ENCODE measurements at regions not wholly inside any gene's neighbourhood (a gene's known extent, or its start where the extent isn't known, plus 50 kb on each side); places are given as distances from the start of the nearest gene placed in this dataset.

DNA sequence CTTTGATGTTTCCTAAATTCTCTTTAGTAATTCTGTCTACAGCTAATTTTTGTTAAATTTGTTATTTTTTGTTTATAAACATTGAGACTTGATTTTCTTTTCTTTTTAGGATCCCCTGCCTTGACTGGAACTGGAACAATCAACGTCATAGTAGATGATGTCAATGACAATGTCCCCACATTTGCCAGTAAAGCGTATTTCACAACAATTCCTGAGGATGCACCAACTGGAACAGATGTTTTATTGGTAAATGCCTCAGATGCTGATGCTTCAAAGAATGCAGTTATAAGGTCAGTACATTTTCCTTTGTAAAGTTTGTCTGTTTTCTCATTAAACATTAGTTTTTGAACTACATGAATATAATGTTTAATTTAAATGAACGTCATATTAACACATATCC is 119.4 kb downstream of the FAT4 start:
- no peak for DNase-seq (ENCODE audit: low spot score)

DNA sequence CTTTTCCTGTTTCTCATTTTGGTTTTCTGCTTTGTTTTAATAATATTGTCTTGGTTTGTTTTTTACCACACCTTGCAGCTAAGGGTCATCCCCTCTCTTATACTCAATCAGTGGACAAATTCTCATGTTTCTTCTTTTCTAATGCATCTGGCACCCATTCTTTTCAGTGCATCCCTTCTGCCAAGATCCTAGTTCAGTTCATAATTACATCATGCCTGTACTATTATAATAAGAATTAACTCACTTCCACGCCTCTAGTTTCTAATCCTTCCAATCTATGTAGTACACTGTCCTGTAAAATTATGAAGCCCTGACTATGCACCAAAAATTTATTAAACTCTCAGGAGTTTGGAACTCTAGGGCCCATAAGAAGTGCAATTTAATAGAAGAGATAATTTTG is 126.1 kb downstream of the FAT4 start:
- no peak for DNase-seq (ENCODE audit: low spot score)

DNA sequence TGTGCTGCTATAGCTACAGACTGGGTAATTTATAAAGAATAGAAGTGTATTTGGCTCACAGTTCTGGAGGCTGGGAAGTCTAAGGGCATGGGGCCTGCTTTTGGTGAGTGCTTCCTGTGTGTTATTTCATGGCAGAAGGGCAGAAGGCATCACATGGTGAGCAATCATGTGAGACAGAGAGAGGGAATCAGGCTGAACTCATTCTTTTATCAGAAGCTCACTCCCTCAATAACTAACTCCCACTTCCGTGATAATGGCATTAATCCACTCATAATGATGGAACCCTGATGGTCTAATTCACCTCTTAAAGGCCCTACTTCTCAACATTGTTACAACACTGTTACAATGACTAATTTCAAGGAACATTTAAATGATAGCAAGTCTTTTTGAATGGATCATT is 129.4 kb downstream of the FAT4 start:
- DNase-seq (ENCODE audit: low spot score), result no peak

DNA sequence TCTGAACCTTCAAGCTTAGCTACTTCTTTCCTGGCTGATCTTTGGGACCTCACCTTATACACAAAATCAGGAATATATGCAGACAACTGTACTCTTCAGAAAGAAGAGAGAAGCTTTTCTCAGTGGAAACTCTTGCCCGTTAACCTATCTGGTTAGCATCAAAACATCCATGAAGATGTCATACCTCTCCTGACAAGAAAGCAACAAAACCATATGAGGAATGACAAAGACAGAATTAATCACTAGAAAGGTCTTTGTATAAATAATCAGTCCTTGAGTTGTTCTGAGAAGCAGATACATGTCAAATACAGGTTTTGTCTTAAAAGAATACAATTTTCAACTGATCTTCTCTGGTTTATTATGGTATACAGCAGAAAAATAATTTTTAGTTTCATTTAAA is 130.8 kb downstream of the FAT4 start:
- no peak for DNase-seq (ENCODE audit: low spot score)

DNA sequence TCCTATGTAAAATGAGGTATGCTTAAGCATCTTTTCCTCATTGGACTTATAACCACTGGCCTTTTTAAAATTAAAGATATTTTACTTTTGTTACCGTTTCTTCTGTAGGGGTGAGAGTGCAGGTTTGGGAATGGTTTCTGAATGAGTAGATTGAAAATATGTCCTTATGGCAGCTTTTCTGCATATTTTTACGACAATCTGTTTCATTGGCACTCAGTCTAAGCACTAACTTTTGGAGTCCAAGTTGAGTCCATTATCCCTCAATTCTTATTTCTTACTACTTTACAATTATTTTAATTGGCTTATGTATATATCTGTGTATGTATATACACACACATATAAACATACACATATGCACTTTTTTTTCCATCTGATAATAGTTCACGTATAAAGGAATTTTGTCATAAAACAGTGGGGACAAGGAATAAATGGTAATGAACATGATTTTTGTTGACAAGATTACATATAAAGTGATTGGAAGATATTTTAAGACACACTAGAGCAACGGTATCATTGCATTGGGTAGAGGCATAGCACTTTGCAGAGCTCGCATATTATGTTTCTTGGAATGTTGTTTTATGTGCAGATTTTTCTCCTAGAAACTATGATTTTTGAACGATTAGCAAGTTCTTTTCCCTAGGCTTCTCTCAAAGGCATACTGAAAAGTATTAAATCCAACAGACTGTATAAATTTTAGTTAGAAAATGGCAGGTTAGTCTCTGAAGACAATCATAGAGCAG is 133.0 kb downstream of the FAT4 start:
- no peak for DNase-seq (ENCODE audit: low spot score)

DNA sequence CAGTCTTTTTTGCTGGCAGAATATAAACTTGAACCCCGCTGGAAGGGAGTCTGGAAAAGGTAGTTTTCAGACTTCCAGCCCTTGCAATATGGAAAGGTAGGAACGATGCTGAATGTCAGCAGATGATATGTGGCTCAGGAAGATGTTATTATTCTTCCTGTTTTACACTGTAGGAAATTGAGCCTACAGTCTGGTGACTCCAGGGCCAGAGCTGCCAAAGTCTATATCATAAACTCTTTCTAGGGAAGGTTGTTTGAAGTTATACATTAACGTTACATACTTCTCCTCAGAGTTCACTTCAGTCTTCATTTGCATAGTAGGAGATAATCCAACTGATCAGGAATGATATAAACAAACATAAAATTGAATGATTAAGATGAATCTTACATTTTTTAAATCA is 141.3 kb downstream of the FAT4 start:
- no peak for DNase-seq (ENCODE audit: low spot score)

DNA sequence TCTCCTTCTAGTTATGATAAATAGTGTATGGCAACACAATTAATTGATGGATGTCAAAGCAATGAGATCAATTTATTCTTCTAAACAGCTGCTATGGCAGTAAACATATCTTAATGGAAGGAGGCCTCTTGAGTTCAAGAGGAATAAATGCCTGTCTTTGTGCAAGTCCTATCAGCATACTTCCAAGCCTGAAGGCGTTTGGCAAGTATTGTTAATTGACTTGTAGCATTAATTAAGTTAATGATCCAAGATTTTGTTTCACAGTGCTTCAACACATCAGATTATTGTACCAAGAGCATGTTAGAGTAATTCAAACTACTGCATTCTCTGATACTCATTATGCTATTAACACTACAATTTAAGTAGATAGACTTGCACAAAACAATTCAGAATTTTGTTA is 144.8 kb downstream of the FAT4 start:
- DNase-seq (ENCODE audit: low spot score), result no peak

DNA sequence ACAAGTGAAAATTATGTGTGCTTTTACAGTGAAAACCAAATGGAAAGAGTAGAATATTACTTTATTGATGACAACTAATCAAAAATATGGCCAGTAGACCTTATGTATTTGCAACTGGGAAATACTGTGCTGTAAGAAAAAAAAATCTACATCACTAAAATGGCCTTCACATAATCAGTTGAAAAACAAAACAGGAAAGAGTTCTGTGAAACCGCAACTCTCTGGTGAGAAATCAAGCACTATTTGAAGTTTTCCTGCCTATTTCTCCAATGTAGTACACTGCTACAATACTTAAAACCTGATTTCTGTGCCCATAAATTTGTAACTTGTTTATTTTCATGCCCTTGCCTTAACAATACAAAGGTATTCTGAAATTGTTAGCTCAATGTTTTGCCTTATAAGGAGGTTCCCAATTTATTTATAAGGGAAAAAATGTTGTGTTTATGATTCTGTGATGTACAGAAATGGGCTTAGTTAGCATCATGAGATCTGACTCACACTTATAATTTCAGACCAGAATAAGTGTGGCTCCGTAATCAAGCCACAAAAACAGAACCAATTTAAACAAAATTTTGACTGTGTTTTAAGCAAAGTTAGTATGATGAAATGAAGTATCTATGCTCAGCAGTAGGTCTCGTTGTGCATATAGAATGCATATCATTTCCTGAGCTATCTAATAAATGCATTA is 147.1 kb downstream of the FAT4 start:
- no peak for DNase-seq (ENCODE audit: low spot score)

DNA sequence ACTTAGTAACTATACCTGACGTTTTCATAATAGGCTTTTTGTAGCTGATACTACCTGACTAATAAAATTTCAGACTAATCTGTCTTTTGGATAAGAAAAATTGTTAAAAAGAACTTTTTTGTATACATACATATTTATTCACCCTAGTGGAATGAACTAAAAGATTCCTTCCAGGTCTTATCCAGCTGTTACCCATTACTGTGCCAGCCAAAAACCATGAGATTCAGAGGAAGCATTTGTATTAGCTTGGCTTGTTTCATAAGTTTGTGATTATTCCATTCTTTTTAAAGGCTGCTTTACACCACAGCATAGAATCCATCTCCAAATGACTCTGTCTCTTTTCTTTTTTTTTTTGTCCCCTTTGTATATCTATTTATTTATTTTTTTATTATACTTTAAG is 149.4 kb downstream of the FAT4 start:
- DNase-seq (ENCODE audit: low spot score), result no peak

DNA sequence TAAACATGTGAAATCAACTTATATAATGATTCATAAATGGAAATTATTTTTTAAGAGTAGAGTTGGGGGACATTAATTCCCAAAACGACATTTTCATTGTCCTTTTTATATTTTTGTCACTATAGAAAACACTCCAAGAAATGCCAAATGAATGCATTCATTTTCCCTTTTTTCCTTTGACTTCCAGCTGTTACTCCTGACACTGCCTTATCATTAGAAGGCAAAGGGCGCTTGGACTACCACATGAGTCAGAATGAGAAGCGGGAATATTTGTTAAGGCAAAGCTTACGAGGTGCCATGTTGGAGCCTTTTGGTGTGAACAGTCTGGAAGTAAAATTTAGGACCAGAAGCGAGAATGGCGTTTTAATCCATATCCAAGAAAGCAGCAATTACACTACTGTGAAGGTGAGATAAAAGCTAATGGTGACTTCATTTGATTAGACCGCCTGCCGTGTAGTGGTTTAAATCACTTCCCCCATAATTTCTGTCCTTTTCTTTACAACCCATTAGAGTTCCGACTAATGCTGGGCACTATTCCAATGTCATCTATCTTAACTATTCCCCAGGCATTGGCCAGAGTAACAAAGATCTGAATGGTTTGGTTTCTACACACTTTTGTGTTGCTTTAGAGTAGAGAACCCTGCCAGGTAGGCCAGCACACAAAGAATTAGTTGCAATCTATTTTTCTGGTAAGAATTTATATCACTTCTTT is 166.7 kb downstream of the FAT4 start:
- DNase-seq (ENCODE audit: low spot score), result no peak

DNA sequence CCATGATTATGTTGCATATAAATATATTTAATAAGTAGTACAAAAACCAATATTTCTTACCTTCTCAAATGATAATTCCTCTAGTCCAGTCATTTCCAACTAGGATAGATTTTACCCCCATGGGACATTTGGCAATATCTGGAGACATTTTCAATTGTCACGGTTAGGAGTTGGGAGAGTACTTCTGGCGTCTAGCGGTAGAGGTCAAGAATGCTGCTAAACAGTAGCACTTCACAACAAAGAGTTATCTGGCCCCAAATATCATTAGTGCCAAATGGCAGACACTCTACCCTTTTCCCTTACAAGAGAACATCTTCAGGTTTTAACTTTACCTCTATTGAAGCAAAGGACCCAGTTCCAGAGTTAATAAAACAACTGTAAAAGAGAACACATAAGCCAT is 168.1 kb downstream of the FAT4 start:
- DNase-seq (ENCODE audit: low spot score), result no peak

DNA sequence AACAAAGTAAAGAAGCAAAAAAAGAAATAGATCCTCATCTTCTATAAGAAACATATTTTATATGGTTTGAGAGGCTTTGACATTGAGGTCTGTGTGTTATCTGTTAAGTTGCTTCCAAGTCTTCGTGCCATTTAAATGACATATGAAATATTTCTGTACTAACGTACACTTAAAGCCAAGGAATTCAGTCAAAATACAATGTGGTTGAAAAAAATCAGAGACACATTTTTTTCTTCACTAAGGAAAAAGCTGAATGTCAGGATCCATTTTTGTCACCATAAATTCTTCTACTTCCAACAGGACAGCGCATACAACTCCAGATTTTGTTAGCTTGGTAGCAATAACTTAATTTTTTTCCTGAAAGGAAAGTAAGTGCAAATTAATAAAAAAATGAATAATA is 168.5 kb downstream of the FAT4 start:
- DNase-seq (ENCODE audit: low spot score), result no peak

DNA sequence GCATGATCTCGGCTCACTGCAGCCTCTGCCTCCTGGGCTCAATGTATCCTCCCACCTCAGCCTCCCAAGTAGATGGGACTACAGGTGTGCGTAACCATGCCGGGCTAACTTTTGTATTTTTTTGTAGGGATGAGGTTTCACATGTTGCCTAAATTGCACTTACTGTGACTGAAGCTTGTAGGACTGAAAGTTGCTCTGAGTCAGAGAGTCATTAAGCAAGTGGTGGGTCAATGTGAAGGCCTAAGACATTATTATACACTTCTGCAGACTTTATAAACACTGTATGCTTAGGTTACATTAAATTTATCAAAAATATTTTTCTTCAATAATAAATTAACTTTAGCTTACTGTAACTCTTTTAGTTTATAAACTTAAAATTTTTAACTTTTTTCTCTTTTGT is 170.2 kb downstream of the FAT4 start:
- DNase-seq (ENCODE audit: low spot score), result no peak

DNA sequence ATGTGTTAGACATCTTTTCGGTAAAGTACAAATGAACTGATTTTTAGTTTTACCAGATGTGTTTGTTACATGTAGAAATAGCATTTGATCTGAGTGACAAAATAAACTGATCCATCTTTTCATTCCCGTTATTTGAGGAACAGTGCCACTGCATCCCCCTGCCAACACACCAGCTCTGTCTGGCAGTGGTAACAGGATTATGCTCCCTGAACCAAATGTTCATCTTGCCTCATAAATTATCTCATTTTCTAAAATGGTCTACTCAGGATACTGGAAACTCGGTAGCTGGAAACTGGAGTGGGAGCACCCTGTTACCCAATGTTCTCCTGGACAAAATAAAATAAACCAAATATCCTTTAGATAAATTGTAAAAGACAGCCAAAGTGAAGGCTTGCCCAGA is 171.6 kb downstream of the FAT4 start:
- DNase-seq (ENCODE audit: low spot score), result no peak

DNA sequence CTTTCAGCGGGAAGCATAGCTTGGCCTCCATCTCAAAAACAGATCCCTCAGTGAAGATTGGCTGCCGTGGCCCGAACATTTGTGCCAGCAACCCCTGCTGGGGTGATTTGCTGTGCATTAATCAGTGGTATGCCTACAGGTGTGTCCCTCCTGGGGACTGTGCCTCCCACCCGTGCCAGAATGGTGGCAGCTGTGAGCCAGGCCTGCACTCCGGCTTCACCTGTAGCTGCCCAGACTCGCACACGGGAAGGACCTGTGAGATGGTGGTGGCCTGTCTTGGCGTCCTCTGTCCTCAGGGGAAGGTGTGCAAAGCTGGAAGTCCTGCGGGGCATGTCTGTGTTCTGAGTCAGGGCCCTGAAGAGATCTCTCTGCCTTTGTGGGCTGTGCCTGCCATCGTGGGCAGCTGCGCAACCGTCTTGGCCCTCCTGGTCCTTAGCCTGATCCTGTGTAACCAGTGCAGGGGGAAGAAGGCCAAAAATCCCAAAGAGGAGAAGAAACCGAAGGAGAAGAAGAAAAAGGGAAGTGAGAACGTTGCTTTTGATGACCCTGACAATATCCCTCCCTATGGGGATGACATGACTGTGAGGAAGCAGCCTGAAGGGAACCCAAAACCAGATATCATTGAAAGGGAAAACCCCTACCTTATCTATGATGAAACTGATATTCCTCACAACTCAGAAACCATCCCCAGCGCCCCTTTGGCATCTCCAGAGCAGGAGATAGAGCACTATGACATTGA is 175.4 kb downstream of the FAT4 start:
- no peak for DNase-seq (ENCODE audit: low spot score)

DNA sequence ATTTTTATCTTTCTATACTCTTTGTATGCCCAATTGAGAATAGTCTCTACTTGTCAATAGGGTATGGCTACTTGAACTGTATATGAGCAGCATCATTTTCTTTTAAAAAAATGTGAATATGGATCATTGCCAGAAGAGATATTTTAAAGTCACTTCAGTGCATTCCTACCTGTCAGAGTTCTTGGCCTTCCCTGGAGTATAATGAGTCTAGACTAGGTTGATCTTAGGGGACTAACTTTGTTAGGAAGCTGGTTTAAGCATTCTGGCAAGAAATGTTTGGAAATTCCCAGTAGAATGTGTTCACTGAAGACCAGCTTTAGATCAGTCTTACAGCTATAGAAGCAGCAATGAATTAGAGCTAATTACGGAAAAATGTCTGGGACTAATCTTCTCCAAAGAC is 178.2 kb downstream of the FAT4 start:
- no peak for DNase-seq (ENCODE audit: low spot score)

DNA sequence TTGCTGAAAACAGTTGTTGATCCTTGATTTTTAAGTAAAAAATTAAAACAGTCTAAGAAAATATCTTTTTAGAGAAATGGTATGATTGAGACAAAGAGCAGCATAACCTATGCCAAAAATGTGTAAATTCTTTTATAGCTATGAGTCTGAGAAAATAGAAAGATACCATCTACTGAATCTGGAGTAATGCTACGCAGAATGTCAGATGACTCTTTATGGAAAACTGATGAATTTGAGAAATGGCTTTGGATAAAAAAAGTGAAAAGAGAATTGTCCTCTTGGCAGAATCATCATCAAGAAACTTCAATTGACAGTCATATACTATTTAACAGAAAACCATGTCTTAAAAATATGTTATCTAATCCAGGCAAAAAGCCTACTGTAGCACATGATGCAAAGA is 183.1 kb downstream of the FAT4 start:
- no peak for DNase-seq (ENCODE audit: low spot score)

DNA sequence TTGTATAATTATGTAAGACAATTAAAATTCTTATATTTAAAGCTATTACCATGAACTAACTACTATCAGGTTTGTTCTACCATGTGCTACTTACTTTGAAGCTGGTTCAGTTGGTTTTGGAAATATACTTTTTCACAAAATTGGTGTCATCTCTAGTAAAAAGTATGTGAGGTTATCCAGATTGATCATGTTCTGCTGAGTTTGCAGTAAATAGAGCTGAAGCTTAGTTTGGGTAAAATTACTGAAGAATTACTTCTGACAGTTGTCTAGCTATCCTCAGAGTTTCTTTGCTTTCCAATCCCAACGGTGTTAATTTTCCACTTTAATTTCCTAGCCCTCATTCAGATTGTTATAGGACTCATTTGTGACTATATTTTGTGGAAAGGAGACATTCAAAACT is 184.2 kb downstream of the FAT4 start:
- no peak for DNase-seq (ENCODE audit: low spot score)

DNA sequence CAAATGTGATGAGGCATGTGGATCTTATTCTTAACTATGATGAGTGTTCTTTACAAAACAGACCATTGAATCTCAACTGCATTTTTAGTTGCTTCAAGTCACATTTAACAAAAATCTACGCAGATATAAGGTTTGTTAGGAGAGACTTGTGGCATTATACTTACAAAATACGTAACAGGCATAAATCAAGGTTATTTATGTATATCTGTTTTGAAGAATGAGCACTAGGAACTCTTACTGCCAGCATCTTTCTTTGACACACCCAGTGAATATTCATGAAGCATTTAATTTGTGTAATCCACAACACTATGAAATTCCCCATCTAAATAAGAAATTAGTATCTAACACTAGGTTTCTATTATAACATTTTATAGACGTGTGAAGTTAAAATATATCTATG is 186.3 kb downstream of the FAT4 start:
- no peak for DNase-seq (ENCODE audit: low spot score)

DNA sequence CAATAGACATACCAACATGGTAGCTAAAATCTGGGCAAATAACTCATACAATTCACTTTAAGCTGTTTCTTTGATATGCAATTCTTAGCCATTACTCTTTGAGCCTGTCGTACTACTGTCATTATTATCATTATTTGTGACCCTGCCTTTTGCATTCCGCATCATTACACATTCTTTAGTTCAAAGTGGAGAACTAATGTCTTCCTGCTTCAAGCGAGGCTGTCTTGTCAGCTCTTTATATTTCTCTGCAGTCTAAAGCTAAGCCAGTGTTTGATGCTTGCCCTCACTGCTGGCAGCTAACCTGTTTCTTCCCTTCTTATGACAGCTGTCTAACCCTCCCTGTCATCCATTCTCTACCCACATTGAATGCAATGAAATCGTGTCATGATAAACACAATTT is 186.8 kb downstream of the FAT4 start:
- DNase-seq (ENCODE audit: low spot score), result no peak

DNA sequence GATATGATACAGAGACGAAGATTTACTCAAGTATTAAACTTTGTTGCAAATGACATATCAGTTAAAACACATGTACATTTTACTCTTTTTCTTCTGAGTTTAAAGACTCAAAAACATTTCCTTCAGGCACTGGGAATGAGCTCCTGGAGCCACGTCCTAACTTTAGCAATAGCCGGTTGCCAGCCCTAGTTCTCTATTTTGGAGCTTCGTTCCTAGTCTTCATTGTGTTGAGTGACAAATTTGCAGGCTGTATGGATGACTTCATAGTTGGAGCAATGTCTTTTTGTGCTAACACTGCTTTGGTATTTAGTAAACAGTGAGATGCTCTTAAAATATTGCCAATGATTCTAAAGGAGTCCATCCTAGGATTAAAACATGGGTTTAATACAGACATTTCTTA is 190.9 kb downstream of the FAT4 start:
- DNase-seq (ENCODE audit: low spot score), result no peak

DNA sequence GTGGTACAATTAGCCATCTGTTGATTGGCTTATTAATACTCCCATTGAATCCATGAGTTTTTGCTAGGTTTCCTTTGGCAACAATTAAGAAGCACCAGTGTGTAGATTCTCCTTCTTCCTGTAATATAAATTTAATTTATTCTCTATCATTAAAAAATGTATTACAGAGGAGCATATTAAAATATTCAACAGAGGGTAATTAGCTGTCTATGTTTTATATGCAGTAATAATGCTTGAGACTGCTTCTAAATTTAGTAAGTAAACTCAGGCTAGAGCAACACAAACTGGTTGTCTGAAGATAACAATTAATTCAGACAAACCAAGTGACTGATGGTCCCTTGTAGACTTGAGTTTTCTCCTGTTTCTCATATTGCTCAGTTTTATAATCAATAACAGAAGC is 192.4 kb downstream of the FAT4 start:
- DNase-seq (ENCODE audit: low spot score), result no peak

DNA sequence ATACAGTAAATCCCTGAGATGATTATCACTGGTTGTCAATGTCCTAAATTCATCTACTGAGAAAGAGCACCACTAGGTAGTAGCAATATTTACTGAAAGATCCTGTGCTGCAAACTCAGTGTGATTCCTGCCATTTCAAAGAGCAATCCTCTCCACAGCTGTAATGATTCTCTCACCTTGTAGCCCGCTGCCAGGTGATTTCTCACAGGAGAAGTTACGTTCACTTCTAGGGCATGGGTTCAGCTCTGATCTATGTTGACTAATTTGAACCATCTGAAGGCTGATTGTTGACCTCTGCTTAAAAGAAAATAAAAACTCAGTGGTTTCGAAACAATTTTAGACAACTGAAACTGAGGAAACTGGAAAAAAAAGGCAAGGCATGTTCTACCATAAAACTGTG is 197.0 kb downstream of the FAT4 start:
- no peak for DNase-seq (ENCODE audit: low spot score)

Data from mucosa of gallbladder (tissue), 1 donor.